Muscle of leg (tissue), 3 donors: ENCODE measurements at regions not wholly inside any gene's neighbourhood (a gene's known extent, or its start where the extent isn't known, plus 50 kb on each side); places are given as distances from the start of the nearest gene placed in this dataset.
A peak's percentile ranks its signal among the peaks of the same experiment; 100 is the strongest.

Experiments
- DNase-seq: peaks from one replicate; pipeline ENCODE4 v3.0.0; 2013
- H3K27ac ChIP-seq: one replicate; pipeline ENCODE4 v1.5.1; 2013; ENCODE audit warnings: mild to moderate bottlenecking, low read length, control low read depth
- H3K27me3 ChIP-seq: one replicate; pipeline ENCODE4 v1.6.1; 2013; ENCODE audit warnings: low read length; ENCODE audit not compliant: control insufficient read depth, insufficient read depth
- H3K36me3 ChIP-seq: one replicate; pipeline ENCODE4 v1.6.1; 2013; ENCODE audit warnings: low read length; ENCODE audit not compliant: control insufficient read depth, insufficient read depth
- H3K4me1 ChIP-seq: one replicate; pipeline ENCODE4 v1.6.1; 2013; ENCODE audit warnings: low read length; ENCODE audit not compliant: control insufficient read depth, insufficient read depth
- H3K4me3 ChIP-seq: one replicate; pipeline ENCODE4 v1.5.1; 2013; ENCODE audit warnings: low read length, control low read depth
- H3K9me3 ChIP-seq: replicated peaks from 2 replicates; pipeline ENCODE4 v1.6.1; 2013; ENCODE audit warnings: low read depth, low read length; ENCODE audit not compliant: control insufficient read depth
- WGBS: methylation state at CpG from one replicate; pipeline ENCODE4 v1.1.5; 2013; ENCODE audit warnings: missing lambda C conversion rate; ENCODE audit not compliant: insufficient coverage; 5-methylcytosine and 5-hydroxymethylcytosine counted together

GRCh38 chr7:33751443-33751842 is 153.9 kb upstream of the BMPER start:
- no CpG with 5 or more reads among the region's 1 CpG for WGBS
- H3K4me3 ChIP-seq: no peak overlapping the region
- no peak overlapping the region for H3K27ac ChIP-seq
- no peak for DNase-seq
- H3K36me3 ChIP-seq: no peaks in the 10 kb centered on the region
- H3K4me1 ChIP-seq: peaks cover 7% of the 10 kb centered on the region
- no peaks in the 10 kb centered on the region for H3K9me3 ChIP-seq
- no peaks in the 10 kb centered on the region for H3K27me3 ChIP-seq

- no CpG with 5 or more reads among the region's 6 CpGs for WGBS
Observed at GRCh38 chr7:33753881-33754525, 151.3 kb upstream of the BMPER start.

GRCh38 chr7:33754933-33755928 is 150.1 kb upstream of the BMPER start:
- H3K9me3 ChIP-seq: no peaks in the 10 kb centered on the region
- peak; percentile 30 for DNase-seq

More at GRCh38 chr7:33753881-33754525, 151.3 kb upstream of the BMPER start:
- Histone ChIP-seq H3K36me3 (no peaks in the 10 kb centered on the region), H3K4me1 (peaks cover 7% of the 10 kb centered on the region), H3K27ac (no peak overlapping the region), H3K9me3 (no peaks in the 10 kb centered on the region), H3K4me3 (no peak overlapping the region), H3K27me3 (no peaks in the 10 kb centered on the region)
- DNase-seq: no peak

GRCh38 chr7:33757050-33757449 is 148.3 kb upstream of the BMPER start:
- Histone ChIP-seq H3K27me3 (no peaks in the 10 kb centered on the region), H3K4me1 (peaks cover 16% of the 10 kb centered on the region), H3K9me3 (no peaks in the 10 kb centered on the region), H3K4me3 (no peak overlapping the region), H3K27ac (no peak overlapping the region), H3K36me3 (no peaks in the 10 kb centered on the region)
- DNase-seq: no peak
- 86% methylated on average over 5 of the region's 7 CpGs for WGBS

More at GRCh38 chr7:33754933-33755928, 150.1 kb upstream of the BMPER start:
- WGBS: 43% methylated on average over 5 of the region's 15 CpGs
- Histone ChIP-seq H3K36me3 (no peaks in the 10 kb centered on the region), H3K27me3 (no peaks in the 10 kb centered on the region), H3K27ac (no peak overlapping the region), H3K4me1 (peaks cover 7% of the 10 kb centered on the region), H3K4me3 (no peak overlapping the region)

GRCh38 chr7:33757563-33758165 is 147.7 kb upstream of the BMPER start:
- no peak overlapping the region for H3K4me3 ChIP-seq
- H3K27ac ChIP-seq: no peak overlapping the region
- no CpG with 5 or more reads among the region's 4 CpGs for WGBS
- peak; percentile 38 for DNase-seq
- peaks cover 17% of the 10 kb centered on the region for H3K4me1 ChIP-seq
- no peaks in the 10 kb centered on the region for H3K36me3 ChIP-seq
- no peaks in the 10 kb centered on the region for H3K9me3 ChIP-seq
- H3K27me3 ChIP-seq: no peaks in the 10 kb centered on the region

- no peak overlapping the region for H3K4me3 ChIP-seq
- no peaks in the 10 kb centered on the region for H3K9me3 ChIP-seq
- H3K27me3 ChIP-seq: no peaks in the 10 kb centered on the region
- H3K36me3 ChIP-seq: no peaks in the 10 kb centered on the region
- WGBS: no CpG with 5 or more reads among the region's 3 CpGs
- no peak for DNase-seq
- H3K27ac ChIP-seq: no peak overlapping the region
- peaks cover 17% of the 10 kb centered on the region for H3K4me1 ChIP-seq
Observed at GRCh38 chr7:33760146-33760545, 145.2 kb upstream of the BMPER start.

GRCh38 chr7:33760834-33761233 is 144.5 kb upstream of the BMPER start:
- no peak overlapping the region for H3K4me3 ChIP-seq
- WGBS: no CpG with 5 or more reads among the region's 3 CpGs
- H3K27me3 ChIP-seq: no peaks in the 10 kb centered on the region
- no peak overlapping the region for H3K27ac ChIP-seq
- H3K9me3 ChIP-seq: no peaks in the 10 kb centered on the region
- no peaks in the 10 kb centered on the region for H3K36me3 ChIP-seq
- peaks cover 10% of the 10 kb centered on the region for H3K4me1 ChIP-seq
- DNase-seq: no peak

- Histone ChIP-seq H3K4me3 (no peak overlapping the region), H3K27ac (no peak overlapping the region), H3K36me3 (no peaks in the 10 kb centered on the region), H3K4me1 (peaks cover 10% of the 10 kb centered on the region), H3K9me3 (no peaks in the 10 kb centered on the region), H3K27me3 (no peaks in the 10 kb centered on the region)
- WGBS: 69% methylated on average over 6 of the region's 7 CpGs
- peak; percentile 30 for DNase-seq
Observed at GRCh38 chr7:33761449-33762080, 143.8 kb upstream of the BMPER start.

GRCh38 chr7:33762151-33762910 is 143.0 kb upstream of the BMPER start:
- Histone ChIP-seq H3K27me3 (no peaks in the 10 kb centered on the region), H3K4me3 (no peak overlapping the region), H3K9me3 (no peaks in the 10 kb centered on the region), H3K36me3 (no peaks in the 10 kb centered on the region), H3K27ac (no peak overlapping the region), H3K4me1 (peaks cover 10% of the 10 kb centered on the region)
- no CpG with 5 or more reads among the region's 6 CpGs for WGBS
- DNase-seq: no peak
